ENCODE measurements at regions not wholly inside any gene's neighbourhood (a gene's known extent, or its start where the extent isn't known, plus 50 kb on each side); places are given as distances from the start of the nearest gene placed in this dataset.
A peak's percentile ranks its signal among the peaks of the same experiment; 100 is the strongest.

DNA sequence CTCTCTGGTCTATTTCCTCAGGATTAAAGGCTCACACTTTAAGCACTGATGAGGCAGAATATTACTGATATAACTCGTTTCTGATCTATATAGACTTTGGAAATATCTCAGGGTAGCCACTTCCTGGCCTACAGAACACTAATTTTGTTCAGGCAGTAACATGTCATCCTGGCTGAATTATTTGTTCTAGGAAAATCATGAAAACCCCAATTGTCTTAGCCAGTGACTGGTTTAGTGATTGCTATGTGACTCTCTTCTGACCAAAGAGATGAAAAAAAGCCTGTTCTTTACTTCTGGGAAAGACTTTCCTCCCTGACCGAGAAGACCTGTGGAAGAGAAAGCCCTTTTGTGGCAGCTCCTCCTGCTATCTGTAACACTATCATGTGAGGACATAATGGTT is 453.7 kb downstream of the SETD4 start:
- TF ChIP-seq, protein P1, sequence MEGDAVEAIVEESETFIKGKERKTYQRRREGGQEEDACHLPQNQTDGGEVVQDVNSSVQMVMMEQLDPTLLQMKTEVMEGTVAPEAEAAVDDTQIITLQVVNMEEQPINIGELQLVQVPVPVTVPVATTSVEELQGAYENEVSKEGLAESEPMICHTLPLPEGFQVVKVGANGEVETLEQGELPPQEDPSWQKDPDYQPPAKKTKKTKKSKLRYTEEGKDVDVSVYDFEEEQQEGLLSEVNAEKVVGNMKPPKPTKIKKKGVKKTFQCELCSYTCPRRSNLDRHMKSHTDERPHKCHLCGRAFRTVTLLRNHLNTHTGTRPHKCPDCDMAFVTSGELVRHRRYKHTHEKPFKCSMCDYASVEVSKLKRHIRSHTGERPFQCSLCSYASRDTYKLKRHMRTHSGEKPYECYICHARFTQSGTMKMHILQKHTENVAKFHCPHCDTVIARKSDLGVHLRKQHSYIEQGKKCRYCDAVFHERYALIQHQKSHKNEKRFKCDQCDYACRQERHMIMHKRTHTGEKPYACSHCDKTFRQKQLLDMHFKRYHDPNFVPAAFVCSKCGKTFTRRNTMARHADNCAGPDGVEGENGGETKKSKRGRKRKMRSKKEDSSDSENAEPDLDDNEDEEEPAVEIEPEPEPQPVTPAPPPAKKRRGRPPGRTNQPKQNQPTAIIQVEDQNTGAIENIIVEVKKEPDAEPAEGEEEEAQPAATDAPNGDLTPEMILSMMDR (IDR thresholded peaks at IDR 0.05) = no peak
- intact Hi-C loops (cut with DNase I) = no loop called here
- H3K27me3 ChIP-seq = no peaks in the 10 kb centered on the region
- H3K4me3 ChIP-seq = no peak overlapping the region
- no peaks in the 10 kb centered on the region for H3K36me3 ChIP-seq
- H3K4me1 ChIP-seq = no peaks in the 10 kb centered on the region
- WGBS, 2 donors = 80 to 82% methylated on average over 2 of the region's 2 CpGs
- no peak for ATAC-seq
- no peak overlapping the region for H3K27ac ChIP-seq
- DNase-seq = no peak
- FAIRE-seq = no peak
- no peaks in the 10 kb centered on the region for H3K9me3 ChIP-seq

GRCh38 chr21:35606146-35606545 is 454.2 kb downstream of the SETD4 start:
- FAIRE-seq (no peak), DNase-seq (no peak), ATAC-seq (no peak)
- H3K27me3 ChIP-seq = no peaks in the 10 kb centered on the region
- no peaks in the 10 kb centered on the region for H3K4me1 ChIP-seq
- TF ChIP-seq, protein P1 (IDR thresholded peaks at IDR 0.05) = no peak
- no peaks in the 10 kb centered on the region for H3K9me3 ChIP-seq
- intact Hi-C loops (cut with DNase I) = no loop called here
- H3K27ac ChIP-seq = no peak overlapping the region
- no peak overlapping the region for H3K4me3 ChIP-seq
- no peaks in the 10 kb centered on the region for H3K36me3 ChIP-seq
- 92 to 94% methylated on average over 6 of the region's 6 CpGs for WGBS, 2 donors

- FAIRE-seq (no peak), ATAC-seq (peak in 1 of 4 donors; percentile 68), DNase-seq (peak in 1 of 6 donors; percentile 13)
- H3K4me3 ChIP-seq = no peak overlapping the region
- H3K27ac ChIP-seq = no peak overlapping the region
- no peaks in the 10 kb centered on the region for H3K27me3 ChIP-seq
- H3K4me1 ChIP-seq = no peaks in the 10 kb centered on the region
- no peaks in the 10 kb centered on the region for H3K9me3 ChIP-seq
- intact Hi-C loops (cut with DNase I) = no loop called here
- no peaks in the 10 kb centered on the region for H3K36me3 ChIP-seq
- WGBS, 2 donors = 49% methylated on average over 5 of the region's 5 CpGs
- TF ChIP-seq, protein P1 (IDR thresholded peaks at IDR 0.05) = no peak
Measured at GRCh38 chr21:35603494-35603893, 456.8 kb downstream of the SETD4 start.

DNA sequence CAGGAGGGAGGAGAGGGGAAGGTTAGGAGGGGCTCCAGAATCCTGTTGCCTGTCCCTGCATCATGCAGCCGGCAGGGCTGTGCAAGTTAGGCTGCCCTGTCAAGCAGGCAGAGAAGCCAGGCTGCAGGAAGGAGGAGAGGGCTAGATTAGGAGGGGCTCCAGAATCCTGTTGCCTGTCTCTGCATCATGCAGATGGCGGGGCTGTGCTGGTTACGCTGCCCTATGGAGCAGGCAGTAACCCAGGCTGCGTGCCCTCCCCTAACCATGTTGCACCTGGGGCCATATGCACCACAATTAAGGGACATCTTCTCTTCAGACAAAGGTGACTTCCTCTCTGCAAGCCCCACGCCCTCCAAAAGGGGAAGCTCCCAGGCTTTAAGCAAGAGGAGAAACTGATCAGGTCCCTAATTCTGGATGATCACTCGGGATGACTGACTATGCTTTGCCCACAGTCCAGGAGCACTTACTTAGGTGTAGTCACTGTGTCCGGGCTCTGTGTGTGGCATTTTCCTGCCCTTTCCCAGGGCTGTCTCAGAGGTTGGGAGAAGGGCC is 457.4 kb downstream of the SETD4 start:
- Histone ChIP-seq H3K4me3 (no peak overlapping the region), H3K27ac (no peak overlapping the region), H3K27me3 (no peaks in the 10 kb centered on the region), H3K36me3 (no peaks in the 10 kb centered on the region), H3K4me1 (no peaks in the 10 kb centered on the region), H3K9me3 (no peaks in the 10 kb centered on the region)
- ATAC-seq (no peak), FAIRE-seq (no peak), DNase-seq (peak in 1 of 6 donors; percentile 24)
- intact Hi-C loops (cut with DNase I) = no loop called here
- TF ChIP-seq, protein P1 (IDR thresholded peaks at IDR 0.05) = no peak
- 69 to 78% methylated on average over 7 of the region's 7 CpGs for WGBS, 2 donors

DNA sequence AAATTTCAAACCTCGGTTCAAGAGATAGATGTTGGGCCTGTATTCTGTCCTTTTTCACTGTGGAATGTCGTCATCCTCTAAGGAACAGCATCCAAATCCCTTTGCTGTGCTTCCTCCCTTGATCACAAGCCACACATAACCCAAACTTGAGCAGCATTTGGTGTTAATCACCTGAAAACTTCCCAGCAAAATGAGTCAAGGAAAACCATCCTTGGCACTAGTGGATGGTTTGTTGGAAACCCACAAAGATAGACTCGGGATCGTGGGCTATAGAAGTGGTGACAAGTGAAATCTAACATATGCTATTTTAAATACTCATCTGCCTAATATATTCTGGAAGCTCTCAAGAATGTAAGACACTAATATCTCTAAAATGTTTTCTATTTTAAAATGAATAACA is 459.1 kb downstream of the SETD4 start:
- intact Hi-C loops (cut with DNase I) = no loop called here
- Histone ChIP-seq H3K27ac (no peak overlapping the region), H3K9me3 (no peaks in the 10 kb centered on the region), H3K4me1 (no peaks in the 10 kb centered on the region), H3K27me3 (no peaks in the 10 kb centered on the region), H3K36me3 (no peaks in the 10 kb centered on the region), H3K4me3 (no peak overlapping the region)
- 84 to 85% methylated on average over 4 of the region's 4 CpGs for WGBS, 2 donors
- no peak for DNase-seq
- ATAC-seq = no peak
- TF ChIP-seq, protein P1 (IDR thresholded peaks at IDR 0.05) = no peak
- FAIRE-seq = no peak

Data from pancreas (tissue), 10 donors.